Fibroblast of lung (primary cell): ENCODE measurements at regions not wholly inside any gene's neighbourhood (a gene's known extent, or its start where the extent isn't known, plus 50 kb on each side); places are given as distances from the start of the nearest gene placed in this dataset.

ENCODE experiments used
- DNase-seq, 2 donors: peaks; one replicate each; pipeline versions ENCODE4 v3.0.0 to v3.0.0-alpha.2; 2010; ENCODE audit warnings: low read depth in 2 of 2
- H2AFZ ChIP-seq: 2 replicates; pipeline ENCODE4 v1.5.1; 2012; ENCODE audit warnings: low read length, control low read depth, inconsistent platforms
- H3K27ac ChIP-seq: 2 replicates; pipeline ENCODE4 v1.5.1; 2011; ENCODE audit warnings: low read length, control low read depth; ENCODE audit not compliant: insufficient read depth
- H3K27me3 ChIP-seq: 2 replicates; pipeline ENCODE4 v1.5.1; 2011; ENCODE audit warnings: mild to moderate bottlenecking, low read length; ENCODE audit not compliant: control insufficient read depth, insufficient read depth
- H3K36me3 ChIP-seq: 2 replicates; pipeline ENCODE4 v1.5.1; 2011; ENCODE audit warnings: low read length; ENCODE audit not compliant: control insufficient read depth, insufficient read depth
- H3K4me1 ChIP-seq: 2 replicates; pipeline ENCODE4 v1.5.1; 2011; ENCODE audit warnings: low read length; ENCODE audit not compliant: control insufficient read depth, insufficient read depth; ENCODE audit errors: extremely low read depth
- H3K4me2 ChIP-seq: 2 replicates; pipeline ENCODE4 v1.5.1; 2011; ENCODE audit warnings: low read length, control low read depth; ENCODE audit not compliant: insufficient read depth; ENCODE audit errors: extremely low read depth
- H3K4me3 ChIP-seq, 4 experiments: fragments of 200-600 bp in 1 of 4; sonication (generic) in 1 of 4; replicated peaks in 1 of 4; 2 replicates each; pipeline ENCODE4 v1.5.1; 2011 to 2016; ENCODE audit warnings: low read length in 4 of 4, low read depth in 3 of 4, mild to moderate bottlenecking in 3 of 4, control low read depth in 2 of 4, inconsistent platforms in 1 of 4, mixed read lengths in 1 of 4; ENCODE audit not compliant: insufficient read depth in 1 of 4; ENCODE audit errors: control extremely low read depth in 1 of 4
- H3K79me2 ChIP-seq: 2 replicates; pipeline ENCODE4 v1.5.1; 2012; ENCODE audit warnings: mild to moderate bottlenecking, low read length, inconsistent platforms; ENCODE audit not compliant: control insufficient read depth, insufficient read depth
- H3K9ac ChIP-seq: 2 replicates; pipeline ENCODE4 v1.5.1; 2011; ENCODE audit warnings: mild to moderate bottlenecking, low read length, control low read depth; ENCODE audit not compliant: insufficient read depth
- H3K9me3 ChIP-seq: 2 replicates; pipeline ENCODE4 v1.5.1; 2012; ENCODE audit warnings: low read depth, low read length; ENCODE audit not compliant: control insufficient read depth, insufficient read depth
- H4K20me1 ChIP-seq: 2 replicates; pipeline ENCODE4 v1.5.1; 2011; ENCODE audit warnings: low read length; ENCODE audit not compliant: control insufficient read depth, insufficient read depth; ENCODE audit errors: extremely low read depth
- CTCF ChIP-seq, 2 donors: IDR thresholded peaks in 1 of 2; conservative IDR thresholded peaks in 1 of 2; 1 replicate in 1 of 2; 2 replicates in 1 of 2; pipeline ENCODE4 v1.5.1; 2011 to 2012; ENCODE audit warnings: low read length in 2 of 2, control low read depth in 1 of 2, inconsistent platforms in 1 of 2, low read depth in 1 of 2, mild to moderate bottlenecking in 1 of 2
- EZH2 ChIP-seq: IDR thresholded peaks from 2 replicates; pipeline ENCODE4 v1.5.1; 2012; ENCODE audit warnings: low read length, control low read depth, mild to moderate bottlenecking; ENCODE audit errors: missing control alignments

- no peak overlapping the region for H3K27ac ChIP-seq
- TF ChIP-seq EZH2: no peak
- no peak for TF ChIP-seq CTCF (conservative IDR thresholded peaks at IDR 0.05 in 1 of 2, IDR thresholded peaks at IDR 0.05 in 1 of 2; ENCODE audit: low read depth in 1 of 2, low read length in 2 of 2)
- no peaks in the 10 kb centered on the region for H3K9me3 ChIP-seq
- no peaks in the 10 kb centered on the region for H3K36me3 ChIP-seq
- H3K27me3 ChIP-seq: no peaks in the 10 kb centered on the region
- no peaks in the 10 kb centered on the region for H3K4me1 ChIP-seq
- H3K79me2 ChIP-seq: no peaks in the 10 kb centered on the region
- H3K4me2 ChIP-seq: no peak overlapping the region
- H2AFZ ChIP-seq: no peak overlapping the region
- no peak for DNase-seq
- H4K20me1 ChIP-seq: no peaks in the 10 kb centered on the region
- no peak overlapping the region for H3K4me3 ChIP-seq
- H3K9ac ChIP-seq: no peak overlapping the region
Observed at GRCh38 chr4:133960975-133961374, 240.6 kb downstream of the PABPC4L start.

- Histone ChIP-seq H3K36me3 (no peaks in the 10 kb centered on the region), H3K9ac (no peak overlapping the region), H2AFZ (no peak overlapping the region), H3K9me3 (no peaks in the 10 kb centered on the region), H3K4me1 (no peaks in the 10 kb centered on the region), H3K27me3 (no peaks in the 10 kb centered on the region), H4K20me1 (no peaks in the 10 kb centered on the region), H3K4me3 (no peak overlapping the region), H3K27ac (no peak overlapping the region), H3K4me2 (no peak overlapping the region), H3K79me2 (no peaks in the 10 kb centered on the region)
- DNase-seq: no peak
- TF ChIP-seq CTCF (conservative IDR thresholded peaks at IDR 0.05 in 1 of 2, IDR thresholded peaks at IDR 0.05 in 1 of 2; ENCODE audit: low read depth in 1 of 2, low read length in 2 of 2) (no peak), EZH2 (no peak)
Observed at GRCh38 chr4:133943081-133943480, 258.5 kb downstream of the PABPC4L start.

- Histone ChIP-seq H3K9ac (no peak overlapping the region), H4K20me1 (no peaks in the 10 kb centered on the region), H3K79me2 (no peaks in the 10 kb centered on the region), H3K4me2 (no peak overlapping the region), H3K27me3 (no peaks in the 10 kb centered on the region), H3K4me1 (no peaks in the 10 kb centered on the region), H3K4me3 (no peak overlapping the region), H3K9me3 (no peaks in the 10 kb centered on the region), H2AFZ (no peak overlapping the region), H3K36me3 (no peaks in the 10 kb centered on the region), H3K27ac (no peak overlapping the region)
- DNase-seq: peak in 1 of 2 donors; percentile 4
- TF ChIP-seq EZH2 (no peak), CTCF (conservative IDR thresholded peaks at IDR 0.05 in 1 of 2, IDR thresholded peaks at IDR 0.05 in 1 of 2; ENCODE audit: low read depth in 1 of 2, low read length in 2 of 2) (no peak)
Observed at GRCh38 chr4:133938061-133938460, 263.5 kb downstream of the PABPC4L start.
